Endothelial cell of umbilical vein (primary cell): ENCODE measurements at regions not wholly inside any gene's neighbourhood (a gene's known extent, or its start where the extent isn't known, plus 50 kb on each side); places are given as distances from the start of the nearest gene placed in this dataset.

Source experiments
- BruUV-seq: library from RNA; stranded (reverse); fragments of 400-500 nt; replicated peaks from 2 replicates; lab custom pipeline; 2021; lab: Mats Ljungman, UMichigan
- CTCF ChIA-PET: fragments of 300-600, 350-600 bp; sonication (Branson Sonifier 250); formaldehyde crosslinking; loops from one replicate; lab custom pipeline; 2021; ENCODE audit warnings: antibody characterized with exemption, inconsistent platforms; lab: Charles Lee
- POLR2A ChIA-PET: fragments of 300-600, 350-600 bp; sonication (Branson Sonifier 250); formaldehyde crosslinking; loops from one replicate; lab custom pipeline; 2021; ENCODE audit warnings: antibody characterized with exemption, inconsistent platforms; lab: Charles Lee
- DNase-seq: peaks from one replicate; pipeline ENCODE4 v3.0.0-alpha.2; 2011; ENCODE audit warnings: low read depth, low spot score
- FAIRE-seq: peaks from 2 replicates; lab custom pipeline; 2011; peaks lifted over from hg19 to GRCh38; lab: Jason Lieb, UNC
- H2AFZ ChIP-seq: 2 replicates; pipeline ENCODE4 v1.6.0; 2012; ENCODE audit warnings: low read depth, low read length, control low read depth, inconsistent platforms
- H3K27ac ChIP-seq: 2 replicates; pipeline ENCODE4 v1.5.1; 2011; ENCODE audit warnings: low read depth, mild to moderate bottlenecking, control low read depth, low read length, moderate library complexity; ENCODE audit not compliant: insufficient read depth
- H3K27me3 ChIP-seq, 2 experiments: 2 replicates each; pipeline versions ENCODE4 v1.6.0 to v1.6.1; 2011; ENCODE audit warnings: low read length in 2 of 2, mixed read lengths in 1 of 2; ENCODE audit not compliant: control insufficient read depth in 2 of 2, insufficient read depth in 2 of 2
- H3K36me3 ChIP-seq, 2 experiments: 2 replicates in 1 of 2; 3 replicates in 1 of 2; pipeline ENCODE4 v1.5.1; 2011; ENCODE audit warnings: low read length in 2 of 2, mild to moderate bottlenecking in 1 of 2, moderate library complexity in 1 of 2; ENCODE audit not compliant: control insufficient read depth in 2 of 2, insufficient read depth in 2 of 2; ENCODE audit errors: extremely low read depth in 1 of 2
- H3K4me1 ChIP-seq: 3 replicates; pipeline ENCODE4 v1.5.1; 2011; ENCODE audit warnings: mild to moderate bottlenecking, low read length; ENCODE audit not compliant: control insufficient read depth, insufficient read depth; ENCODE audit errors: extremely low read depth
- H3K4me2 ChIP-seq: 2 replicates; pipeline ENCODE4 v1.6.1; 2011; ENCODE audit warnings: low read length, control low read depth, mixed read lengths; ENCODE audit not compliant: insufficient read depth
- H3K4me3 ChIP-seq, 3 experiments: fragments of 200-600 bp in 1 of 3; sonication (generic), shearing (Covaris generic) in 1 of 3; replicated peaks in 1 of 3; 2 replicates each; pipeline ENCODE4 v1.5.1; 2011 to 2016; ENCODE audit warnings: control low read depth in 3 of 3, low read length in 3 of 3, mild to moderate bottlenecking in 2 of 3, inconsistent platforms in 1 of 3, low read depth in 1 of 3, moderate library complexity in 1 of 3; ENCODE audit not compliant: insufficient read depth in 1 of 3
- H3K79me2 ChIP-seq: 2 replicates; pipeline ENCODE4 v1.6.0; 2012; ENCODE audit warnings: low read length, inconsistent platforms; ENCODE audit not compliant: control insufficient read depth, insufficient read depth
- H3K9ac ChIP-seq: replicated peaks from 2 replicates; pipeline ENCODE3; 2011; ENCODE audit warnings: low read length, control low read depth; ENCODE audit not compliant: insufficient read depth; ENCODE audit errors: extremely low read depth
- H3K9me1 ChIP-seq: replicated peaks from 3 replicates; pipeline ENCODE4 v1.6.0; 2011; ENCODE audit warnings: mild to moderate bottlenecking, low read length; ENCODE audit not compliant: control insufficient read depth, insufficient read depth; ENCODE audit errors: extremely low read depth
- H3K9me3 ChIP-seq: replicated peaks from 2 replicates; pipeline ENCODE4 v1.5.1; 2012; ENCODE audit warnings: low read length, inconsistent platforms; ENCODE audit not compliant: control insufficient read depth, insufficient read depth
- H4K20me1 ChIP-seq: replicated peaks from 2 replicates; pipeline ENCODE3; 2011; ENCODE audit warnings: mild to moderate bottlenecking, low read length; ENCODE audit not compliant: control insufficient read depth, insufficient read depth; ENCODE audit errors: extremely low read depth
- CTCF ChIP-seq, 2 donors: IDR thresholded peaks; 1 replicate in 1 of 2; 2 replicates in 1 of 2; pipeline ENCODE4 v1.5.1; 2011; ENCODE audit warnings: low read length in 2 of 2, mild to moderate bottlenecking in 2 of 2, moderate library complexity in 2 of 2, control low read depth in 1 of 2, inconsistent platforms in 1 of 2, low read depth in 1 of 2; ENCODE audit not compliant: insufficient read depth in 1 of 2; ENCODE audit errors: extremely low read depth in 1 of 2
- EZH2 ChIP-seq: IDR thresholded peaks from 2 replicates; pipeline ENCODE4 v1.6.1; 2012; ENCODE audit warnings: borderline replicate concordance, low read depth, mild to moderate bottlenecking, moderate library complexity, low read length, inconsistent platforms; ENCODE audit not compliant: severe bottlenecking
- FOS ChIP-seq: IDR thresholded peaks from 2 replicates; pipeline ENCODE4 v1.6.1; 2011; ENCODE audit warnings: mild to moderate bottlenecking, low read length, moderate library complexity, borderline replicate concordance; ENCODE audit not compliant: insufficient read depth
- GATA2 ChIP-seq: IDR thresholded peaks from 2 replicates; pipeline ENCODE4 v1.7.0; 2011; ENCODE audit warnings: low read depth, mild to moderate bottlenecking, moderate library complexity, mixed read lengths, low read length; ENCODE audit not compliant: insufficient read length, insufficient read depth
- JUN ChIP-seq: IDR thresholded peaks from 2 replicates; pipeline ENCODE4 v1.6.1; 2011; ENCODE audit warnings: borderline replicate concordance, low read depth; ENCODE audit not compliant: insufficient read length, insufficient read depth
- MAX ChIP-seq: IDR thresholded peaks from 2 replicates; pipeline ENCODE4 v1.6.1; 2011; ENCODE audit not compliant: insufficient read depth, insufficient read length
- POLR2A ChIP-seq: IDR thresholded peaks from 2 replicates; pipeline ENCODE4 v1.6.1; 2012; ENCODE audit warnings: low read depth, mild to moderate bottlenecking, control low read depth, low read length
- POLR2AphosphoS5 ChIP-seq: IDR thresholded peaks from 2 replicates; pipeline ENCODE4 v1.6.1; 2012; ENCODE audit warnings: low read depth, mild to moderate bottlenecking, control low read depth, low read length, moderate library complexity; ENCODE audit not compliant: insufficient read depth
- dilution Hi-C: fragments of 300-500 bp; cut with MboI; formaldehyde crosslinking; loops from one replicate; pipeline ENCODE4 v1.15.0; 2019; ENCODE audit warnings: low sequenced_read_pairs; ENCODE audit not compliant: extremely low pct_ligation_motif_present
- intact Hi-C: fragments of 100-400 bp; cut with micrococcal nuclease; formaldehyde crosslinking; loops from one replicate; pipeline ENCODE4 v1.10.0; 2022

- Histone ChIP-seq H2AFZ (no peak overlapping the region), H3K4me2 (no peak overlapping the region), H3K9me1 (no peaks in the 10 kb centered on the region), H3K4me1 (no peaks in the 10 kb centered on the region), H3K4me3 (no peak overlapping the region), H3K9ac (no peak overlapping the region), H3K79me2 (no peaks in the 10 kb centered on the region), H3K27ac (no peak overlapping the region), H3K27me3 (no peaks in the 10 kb centered on the region), H3K36me3 (no peaks in the 10 kb centered on the region), H4K20me1 (no peaks in the 10 kb centered on the region), H3K9me3 (no peaks in the 10 kb centered on the region)
- FAIRE-seq (no peak), DNase-seq (no peak)
- dilution Hi-C loops (no loop called here), intact Hi-C loops (no loop called here)
- ChIA-PET CTCF (interaction anchor here (1.0 kb wide), 1 partner anchor 12 kb away, joined by 3 read pairs; no protein-coding TSS in a partner anchor), POLR2A (no interaction called here)
- no TSS peak for BruUV-seq
- TF ChIP-seq MAX, result no peak
These were observed 59.8 kb upstream of the RBFOX3 start for GRCh38 chr17:79670537-79671084.

GRCh38 chr17:79669861-79670260 lies 59.0 kb upstream of the RBFOX3 start:
- Histone ChIP-seq H3K27me3 (no peaks in the 10 kb centered on the region), H3K9me1 (no peaks in the 10 kb centered on the region), H3K4me2 (no peak overlapping the region), H3K4me3 (no peak overlapping the region), H3K9me3 (no peaks in the 10 kb centered on the region), H3K9ac (no peak overlapping the region), H3K4me1 (no peaks in the 10 kb centered on the region), H3K27ac (no peak overlapping the region), H3K36me3 (no peaks in the 10 kb centered on the region), H3K79me2 (no peaks in the 10 kb centered on the region), H2AFZ (no peak overlapping the region), H4K20me1 (no peaks in the 10 kb centered on the region)
- no peak for FAIRE-seq
- no TSS peak for BruUV-seq
- dilution Hi-C loops (no loop called here), intact Hi-C loops (no loop called here)
- no peak for DNase-seq
- TF ChIP-seq JUN, result no peak
- TF ChIP-seq POLR2AphosphoS5, result no peak
- no peak for TF ChIP-seq GATA2
- TF ChIP-seq CTCF (IDR thresholded peaks at IDR 0.05; ENCODE audit: extremely low read depth in 1 of 2, insufficient read depth in 1 of 2, low read depth in 1 of 2, low read length in 2 of 2), result no peak
- TF ChIP-seq EZH2, result no peak
- no peak for TF ChIP-seq POLR2A
- no peak for TF ChIP-seq FOS
- TF ChIP-seq MAX, result no peak
- ChIA-PET CTCF (interaction anchor here (1.7 kb wide), 1 partner anchor 11 kb away, joined by 5 read pairs; no protein-coding TSS in a partner anchor), POLR2A (no interaction called here)
